ENCODE measurements at regions not wholly inside any gene's neighbourhood (a gene's known extent, or its start where the extent isn't known, plus 50 kb on each side); places are given as distances from the start of the nearest gene placed in this dataset.
A peak's percentile ranks its signal among the peaks of the same experiment; 100 is the strongest.
"Not testable (repeated sequence)": the region's sequence is repeated elsewhere in the genome, so short reads cannot be mapped to it uniquely, and the experiment has no call there.

- Mint-ChIP-seq H3K4me3 (peak overlapping the region in 3 of 4 donors; percentile 19 to 88 (median 86)), H3K9me3 (peaks cover 0 to 2% (median 0%) of the 10 kb centered on the region in 7 donors), H3K36me3 (peaks cover 20% of the 10 kb centered on the region), H3K27me3 (no peaks in the 10 kb centered on the region), H3K27ac (peak overlapping the region; percentile 70 to 91 (median 83)), H3K4me1 (peaks cover 9 to 21% (median 15%) of the 10 kb centered on the region in 4 donors)
- no peak for ATAC-seq (ENCODE audit: low read depth in 2 of 2)
- Histone ChIP-seq H3K27ac (ENCODE audit: insufficient read depth, low read length, poor library complexity, severe bottlenecking) (no peak overlapping the region), H3K27me3 (ENCODE audit: control insufficient read depth, insufficient read depth, low read length) (no peaks in the 10 kb centered on the region), H3K4me3 (ENCODE audit: low read depth, low read length) (no peak overlapping the region), H3K36me3 (ENCODE audit: control insufficient read depth, insufficient read depth, low read length) (peaks cover 5% of the 10 kb centered on the region), H3K9me3 (ENCODE audit: control insufficient read depth in 2 of 2, low read length in 2 of 2) (no peaks in the 10 kb centered on the region), H3K4me1 (ENCODE audit: control insufficient read depth, insufficient read depth, low read length, poor library complexity, severe bottlenecking) (peaks cover 11% of the 10 kb centered on the region)
- DNase-seq = no peak
These were observed 97.3 kb downstream of the RTP5 start for GRCh38 chr2:241966647-241967466.

- H3K36me3 Mint-ChIP-seq = peaks cover 27% of the 10 kb centered on the region
- H3K27me3 Mint-ChIP-seq = no peaks in the 10 kb centered on the region
These were observed 98.1 kb downstream of the RTP5 start for GRCh38 chr2:241967467-241968144.

GRCh38 chr2:241968417-241968816 lies 98.9 kb downstream of the RTP5 start:
- no peak overlapping the region for H3K27ac ChIP-seq (ENCODE audit: insufficient read depth, low read length, poor library complexity, severe bottlenecking)
- DNase-seq = no peak
- H3K36me3 ChIP-seq (ENCODE audit: control insufficient read depth, insufficient read depth, low read length) = peaks cover 10% of the 10 kb centered on the region
- Mint-ChIP-seq H3K27me3 (no peaks in the 10 kb centered on the region), H3K4me1 (peaks cover 9 to 17% (median 15%) of the 10 kb centered on the region in 4 donors), H3K27ac (no peak overlapping the region), H3K9me3 (peaks cover 0 to 4% (median 0%) of the 10 kb centered on the region in 7 donors), H3K4me3 (no peak overlapping the region), H3K36me3 (peaks cover 34% of the 10 kb centered on the region)
- H3K27me3 ChIP-seq (ENCODE audit: control insufficient read depth, insufficient read depth, low read length) = no peaks in the 10 kb centered on the region
- no peaks in the 10 kb centered on the region for H3K9me3 ChIP-seq (ENCODE audit: control insufficient read depth in 2 of 2, low read length in 2 of 2)
- no peak for ATAC-seq (ENCODE audit: low read depth in 2 of 2)
- peaks cover 11% of the 10 kb centered on the region for H3K4me1 ChIP-seq (ENCODE audit: control insufficient read depth, insufficient read depth, low read length, poor library complexity, severe bottlenecking)
- H3K4me3 ChIP-seq (ENCODE audit: low read depth, low read length) = no peak overlapping the region

More at GRCh38 chr2:241967467-241968144, 98.1 kb downstream of the RTP5 start:
- DNase-seq (no peak), ATAC-seq (ENCODE audit: low read depth in 2 of 2) (no peak)
- H3K9me3 ChIP-seq (ENCODE audit: control insufficient read depth in 2 of 2, low read length in 2 of 2) = no peaks in the 10 kb centered on the region
- peaks cover 11% of the 10 kb centered on the region for H3K4me1 ChIP-seq (ENCODE audit: control insufficient read depth, insufficient read depth, low read length, poor library complexity, severe bottlenecking)
- H3K36me3 ChIP-seq (ENCODE audit: control insufficient read depth, insufficient read depth, low read length) = peaks cover 6% of the 10 kb centered on the region
- Mint-ChIP-seq H3K27ac (no peak overlapping the region), H3K9me3 (peaks cover 0 to 4% (median 0%) of the 10 kb centered on the region in 7 donors), H3K4me1 (peaks cover 9 to 19% (median 15%) of the 10 kb centered on the region in 4 donors), H3K4me3 (no peak overlapping the region)
- no peaks in the 10 kb centered on the region for H3K27me3 ChIP-seq (ENCODE audit: control insufficient read depth, insufficient read depth, low read length)
- no peak overlapping the region for H3K4me3 ChIP-seq (ENCODE audit: low read depth, low read length)
- no peak overlapping the region for H3K27ac ChIP-seq (ENCODE audit: insufficient read depth, low read length, poor library complexity, severe bottlenecking)

- peaks cover 34% of the 10 kb centered on the region for H3K36me3 Mint-ChIP-seq
- not testable (repeated sequence) for H3K9me3 Mint-ChIP-seq; H3K27me3 Mint-ChIP-seq; H3K27ac ChIP-seq (ENCODE audit: insufficient read depth, low read length, poor library complexity, severe bottlenecking); DNase-seq; H3K9me3 ChIP-seq (ENCODE audit: control insufficient read depth in 2 of 2, low read length in 2 of 2); H3K4me3 Mint-ChIP-seq; H3K27me3 ChIP-seq (ENCODE audit: control insufficient read depth, insufficient read depth, low read length); ATAC-seq (ENCODE audit: low read depth in 2 of 2); H3K27ac Mint-ChIP-seq; H3K4me3 ChIP-seq (ENCODE audit: low read depth, low read length)
- Histone ChIP-seq H3K4me1 (ENCODE audit: control insufficient read depth, insufficient read depth, low read length, poor library complexity, severe bottlenecking) (peaks cover 11% of the 10 kb centered on the region), H3K36me3 (ENCODE audit: control insufficient read depth, insufficient read depth, low read length) (peaks cover 11% of the 10 kb centered on the region)
- H3K4me1 Mint-ChIP-seq = peaks cover 9 to 17% (median 15%) of the 10 kb centered on the region in 4 donors
These were observed 99.7 kb downstream of the RTP5 start for GRCh38 chr2:241969182-241969581.

- no peak overlapping the region for H3K4me3 ChIP-seq (ENCODE audit: low read depth, low read length)
- H3K36me3 ChIP-seq (ENCODE audit: control insufficient read depth, insufficient read depth, low read length) = peaks cover 18% of the 10 kb centered on the region
These were observed 101.2 kb downstream of the RTP5 start for GRCh38 chr2:241970716-241971115.

GRCh38 chr2:241974096-241974495 lies 104.6 kb downstream of the RTP5 start:
- peaks cover 54% of the 10 kb centered on the region for H3K36me3 Mint-ChIP-seq
- Histone ChIP-seq H3K36me3 (ENCODE audit: control insufficient read depth, insufficient read depth, low read length) (peaks cover 18% of the 10 kb centered on the region), H3K27me3 (ENCODE audit: control insufficient read depth, insufficient read depth, low read length) (no peaks in the 10 kb centered on the region)

More at GRCh38 chr2:241970716-241971115, 101.2 kb downstream of the RTP5 start:
- H3K9me3 Mint-ChIP-seq = peaks cover 0 to 4% (median 0%) of the 10 kb centered on the region in 7 donors
- DNase-seq = no peak
- H3K4me3 Mint-ChIP-seq = no peak overlapping the region
- H3K27me3 ChIP-seq (ENCODE audit: control insufficient read depth, insufficient read depth, low read length) = no peaks in the 10 kb centered on the region
- peaks cover 34% of the 10 kb centered on the region for H3K36me3 Mint-ChIP-seq
- H3K27me3 Mint-ChIP-seq = no peaks in the 10 kb centered on the region
- H3K27ac Mint-ChIP-seq = peak overlapping the region in 1 of 3 donors; percentile 32
- H3K4me1 Mint-ChIP-seq = peaks cover 8 to 13% (median 10%) of the 10 kb centered on the region in 4 donors
- ATAC-seq (ENCODE audit: low read depth in 2 of 2) = no peak
- no peak overlapping the region for H3K27ac ChIP-seq (ENCODE audit: insufficient read depth, low read length, poor library complexity, severe bottlenecking)
- peaks cover 7% of the 10 kb centered on the region for H3K4me1 ChIP-seq (ENCODE audit: control insufficient read depth, insufficient read depth, low read length, poor library complexity, severe bottlenecking)
- no peaks in the 10 kb centered on the region for H3K9me3 ChIP-seq (ENCODE audit: control insufficient read depth in 2 of 2, low read length in 2 of 2)

GRCh38 chr2:241974851-241975592 lies 105.5 kb downstream of the RTP5 start:
- Histone ChIP-seq H3K36me3 (ENCODE audit: control insufficient read depth, insufficient read depth, low read length) (peaks cover 18% of the 10 kb centered on the region), H3K4me1 (ENCODE audit: control insufficient read depth, insufficient read depth, low read length, poor library complexity, severe bottlenecking) (no peaks in the 10 kb centered on the region), H3K9me3 (ENCODE audit: control insufficient read depth in 2 of 2, low read length in 2 of 2) (no peaks in the 10 kb centered on the region), H3K27ac (ENCODE audit: insufficient read depth, low read length, poor library complexity, severe bottlenecking) (no peak overlapping the region), H3K27me3 (ENCODE audit: control insufficient read depth, insufficient read depth, low read length) (no peaks in the 10 kb centered on the region), H3K4me3 (ENCODE audit: low read depth, low read length) (no peak overlapping the region)
- no peak for ATAC-seq (ENCODE audit: low read depth in 2 of 2)
- no peak for DNase-seq
- Mint-ChIP-seq H3K4me3 (no peak overlapping the region), H3K4me1 (peaks cover 0 to 5% (median 0%) of the 10 kb centered on the region in 4 donors), H3K27ac (no peak overlapping the region), H3K27me3 (no peaks in the 10 kb centered on the region), H3K9me3 (peaks cover 0 to 4% (median 1%) of the 10 kb centered on the region in 7 donors), H3K36me3 (peaks cover 54% of the 10 kb centered on the region)

More at GRCh38 chr2:241974096-241974495, 104.6 kb downstream of the RTP5 start:
- Mint-ChIP-seq H3K27ac (no peak overlapping the region), H3K4me1 (peaks cover 0 to 5% (median 0%) of the 10 kb centered on the region in 4 donors), H3K27me3 (no peaks in the 10 kb centered on the region), H3K9me3 (peaks cover 0 to 4% (median 1%) of the 10 kb centered on the region in 7 donors), H3K4me3 (no peak overlapping the region)
- no peaks in the 10 kb centered on the region for H3K4me1 ChIP-seq (ENCODE audit: control insufficient read depth, insufficient read depth, low read length, poor library complexity, severe bottlenecking)
- H3K27ac ChIP-seq (ENCODE audit: insufficient read depth, low read length, poor library complexity, severe bottlenecking) = no peak overlapping the region
- DNase-seq (no peak), ATAC-seq (ENCODE audit: low read depth in 2 of 2) (no peak)
- H3K4me3 ChIP-seq (ENCODE audit: low read depth, low read length) = no peak overlapping the region
- no peaks in the 10 kb centered on the region for H3K9me3 ChIP-seq (ENCODE audit: control insufficient read depth in 2 of 2, low read length in 2 of 2)
